Calu3 (cell line): ENCODE measurements at regions not wholly inside any gene's neighbourhood (a gene's known extent, or its start where the extent isn't known, plus 50 kb on each side); places are given as distances from the start of the nearest gene placed in this dataset.

Experiments used
- BruUV-seq: library from RNA; stranded (reverse); fragments of 400-500 nt; replicated peaks from 2 replicates; lab custom pipeline; 2021; lab: Mats Ljungman, UMichigan
- CTCF ChIA-PET: fragments of 300-600 bp; sonication (Branson Sonifier 250); formaldehyde crosslinking; loops from one replicate; lab custom pipeline; 2022; ENCODE audit warnings: antibody characterized with exemption; lab: Charles Lee
- DNase-seq: peaks from one replicate; pipeline ENCODE4 v3.0.0; 2022
- H3K27ac Mint-ChIP-seq: one replicate; pipeline ENCODE4 v1.8.0; 2022; ENCODE audit warnings: mixed read lengths; ENCODE audit not compliant: unreplicated experiment
- H3K27me3 Mint-ChIP-seq: one replicate; pipeline ENCODE4 v1.8.0; 2022; ENCODE audit warnings: mixed read lengths; ENCODE audit not compliant: unreplicated experiment
- H3K36me3 Mint-ChIP-seq: one replicate; pipeline ENCODE4 v1.8.0; 2022; ENCODE audit warnings: mild to moderate bottlenecking, moderate library complexity, mixed read lengths; ENCODE audit not compliant: insufficient read depth, unreplicated experiment
- H3K4me1 Mint-ChIP-seq: one replicate; pipeline ENCODE4 v1.8.0; 2022; ENCODE audit warnings: mild to moderate bottlenecking, low read depth, mixed read lengths; ENCODE audit not compliant: unreplicated experiment
- H3K4me3 Mint-ChIP-seq: one replicate; pipeline ENCODE4 v1.8.0; 2022; ENCODE audit warnings: mild to moderate bottlenecking, low read depth, moderate library complexity, mixed read lengths; ENCODE audit not compliant: unreplicated experiment
- H3K9me3 Mint-ChIP-seq: one replicate; pipeline ENCODE4 v1.8.0; 2022; ENCODE audit warnings: low read depth, mixed read lengths; ENCODE audit not compliant: unreplicated experiment
- CTCF ChIP-seq: fragments of 200-600 bp; IDR thresholded peaks from one replicate; pipeline ENCODE4 v1.8.0; 2022; ENCODE audit warnings: antibody characterized with exemption; ENCODE audit not compliant: unreplicated experiment
- intact Hi-C: fragments of 100-400 bp; cut with micrococcal nuclease; formaldehyde crosslinking; loops from one replicate; pipeline ENCODE4 v1.10.0; 2022; ENCODE audit not compliant: unreplicated experiment

- BruUV-seq, result no TSS peak
- intact Hi-C loops, result no loop called here
- Mint-ChIP-seq H3K4me1 (no peaks in the 10 kb centered on the region), H3K4me3 (no peak overlapping the region), H3K27me3 (no peaks in the 10 kb centered on the region), H3K27ac (no peak overlapping the region), H3K36me3 (peaks cover 4% of the 10 kb centered on the region), H3K9me3 (peaks cover 22% of the 10 kb centered on the region)
- no peak for TF ChIP-seq CTCF
- CTCF ChIA-PET, result no interaction called here
- DNase-seq, result no peak
Measured at GRCh38 chr2:2669316-2669715, 338.2 kb upstream of the MYT1L start.

GRCh38 chr2:2668681-2669265 lies 337.7 kb upstream of the MYT1L start:
- Mint-ChIP-seq H3K27ac (no peak overlapping the region), H3K36me3 (peaks cover 4% of the 10 kb centered on the region), H3K4me3 (no peak overlapping the region), H3K9me3 (peaks cover 25% of the 10 kb centered on the region), H3K4me1 (no peaks in the 10 kb centered on the region), H3K27me3 (no peaks in the 10 kb centered on the region)
- no peak for DNase-seq
- intact Hi-C loops, result no loop called here
- BruUV-seq, result no TSS peak
- TF ChIP-seq CTCF, result no peak
- CTCF ChIA-PET, result no interaction called here

- TF ChIP-seq CTCF, result no peak
- no peak for DNase-seq
- BruUV-seq, result no TSS peak
- Mint-ChIP-seq H3K36me3 (peaks cover 4% of the 10 kb centered on the region), H3K4me1 (no peaks in the 10 kb centered on the region), H3K27ac (no peak overlapping the region), H3K27me3 (no peaks in the 10 kb centered on the region), H3K4me3 (no peak overlapping the region), H3K9me3 (peaks cover 25% of the 10 kb centered on the region)
- CTCF ChIA-PET, result no interaction called here
- intact Hi-C loops, result no loop called here
Measured at GRCh38 chr2:2667690-2668089, 336.6 kb upstream of the MYT1L start.

- TF ChIP-seq CTCF, result no peak
- Mint-ChIP-seq H3K4me3 (no peak overlapping the region), H3K27ac (no peak overlapping the region), H3K27me3 (no peaks in the 10 kb centered on the region), H3K4me1 (no peaks in the 10 kb centered on the region), H3K9me3 (peaks cover 20% of the 10 kb centered on the region), H3K36me3 (no peaks in the 10 kb centered on the region)
- intact Hi-C loops, result no loop called here
- CTCF ChIA-PET, result no interaction called here
- no peak for DNase-seq
- BruUV-seq, result no TSS peak
Measured at GRCh38 chr2:2665834-2666133, 334.7 kb upstream of the MYT1L start.
